ENCODE measurements at regions not wholly inside any gene's neighbourhood (a gene's known extent, or its start where the extent isn't known, plus 50 kb on each side); places are given as distances from the start of the nearest gene placed in this dataset.

- intact Hi-C loops (cut with micrococcal nuclease), result no loop called here
- no peak for ATAC-seq
- Histone ChIP-seq H3K36me3 (ENCODE audit: control insufficient read depth, insufficient read depth, low read length) (no peaks in the 10 kb centered on the region), H3K27me3 (ENCODE audit: control insufficient read depth in 2 of 2, insufficient read depth in 2 of 2, low read length in 2 of 2) (no peaks in the 10 kb centered on the region), H2AFZ (ENCODE audit: low read depth, low read length) (no peak overlapping the region), H3K9me1 (ENCODE audit: control insufficient read depth, insufficient read depth, low read length) (no peaks in the 10 kb centered on the region), H3K9ac (ENCODE audit: insufficient read depth in 1 of 2, low read depth in 2 of 2, low read length in 2 of 2) (no peak overlapping the region), H3K9me3 (replicated peaks; ENCODE audit: control insufficient read depth, insufficient read depth, low read depth, low read length) (no peaks in the 10 kb centered on the region), H3K4me2 (ENCODE audit: insufficient read depth, low read length) (no peak overlapping the region), H3K27ac (ENCODE audit: extremely low read depth, low read depth, low read length) (no peak overlapping the region), H3K4me1 (replicated peaks in 1 of 2; ENCODE audit: control insufficient read depth in 2 of 2, insufficient read depth in 2 of 2, low read length in 2 of 2) (no peaks in the 10 kb centered on the region), H3K4me3 (no peak overlapping the region), H4K20me1 (replicated peaks; ENCODE audit: control insufficient read depth, insufficient read depth, low read length) (no peaks in the 10 kb centered on the region), H3K79me2 (ENCODE audit: control insufficient read depth, insufficient read depth, low read length) (no peaks in the 10 kb centered on the region)
- no peak for DNase-seq (ENCODE audit: extremely low read depth in 1 of 4, low spot score in 3 of 4)
- FAIRE-seq, result no peak
- ChIA-PET CTCF (ENCODE audit: low intra/inter-chr PET ratio) (no interaction called here), POLR2A (no interaction called here)
- TF ChIP-seq FOS (IDR thresholded peaks at IDR 0.05; ENCODE audit: extremely low read depth, insufficient read length), result no peak
- no peak for TF ChIP-seq ZNF174 (CRISPR knock-in tag; IDR thresholded peaks at IDR 0.05)
- no peak for TF ChIP-seq ZBTB7A (IDR thresholded peaks at IDR 0.05; ENCODE audit: borderline replicate concordance, control insufficient read depth, low read depth, low read length)
- no peak for TF ChIP-seq SNAPC5 (CRISPR knock-in tag; IDR thresholded peaks at IDR 0.05)
- TF ChIP-seq E2F8 (IDR thresholded peaks at IDR 0.05; ENCODE audit: low read depth, partially characterized antibody), result no peak
- TF ChIP-seq HNRNPUL1 (IDR thresholded peaks at IDR 0.05; ENCODE audit: low read length), result no peak
- TF ChIP-seq SPI1 (IDR thresholded peaks at IDR 0.05; ENCODE audit: borderline replicate concordance, low read depth, low read length), result no peak
- no peak for TF ChIP-seq ZNF644 (tag; IDR thresholded peaks at IDR 0.05; ENCODE audit: low read depth)
- no peak for TF ChIP-seq TSHZ1 (CRISPR knock-in tag; IDR thresholded peaks at IDR 0.05)
- in situ Hi-C loops (cut with MboI), result no loop called here
- no TSS peak for BruUV-seq (replicated peaks)
Observed at GRCh38 chr2:166673986-166674385, 179.9 kb upstream of the SCN7A start.

Measured in K562 (cell line).